K562 (cell line): ENCODE measurements at regions not wholly inside any gene's neighbourhood (a gene's known extent, or its start where the extent isn't known, plus 50 kb on each side); places are given as distances from the start of the nearest gene placed in this dataset.

Experiments
- ATAC-seq: fragments of 200-7000 bp; cut with Tn5 transposase; 3 replicates; pipeline ENCODE4 v1.9.1; 2020; ENCODE audit warnings: moderate library complexity
- BruUV-seq: library from RNA; stranded (reverse); fragments of 400-500 nt; replicated peaks from 2 replicates; lab custom pipeline; 2021; lab: Mats Ljungman, UMichigan
- CTCF ChIA-PET: fragments of 300-600 bp; formaldehyde crosslinking; extraction: SDS; loops from one replicate; lab custom pipeline; 2021; ENCODE audit warnings: low intra/inter-chr PET ratio; lab: Yijun Ruan, JAX
- POLR2A ChIA-PET: fragments of 300-600, 350-650 bp; sonication (Branson Sonifier 250); formaldehyde crosslinking; extraction: SDS; loops from one replicate; lab custom pipeline; 2021; ENCODE audit warnings: antibody characterized with exemption, inconsistent platforms; lab: Yijun Ruan, JAX
- DNase-seq, 4 experiments: peaks; one replicate each; pipeline versions ENCODE4 v3.0.0 to v3.0.0-alpha.2; 2011 to 2018; ENCODE audit warnings: low spot score in 3 of 4, mixed read lengths in 3 of 4; ENCODE audit errors: extremely low read depth in 1 of 4
- FAIRE-seq: peaks from 2 replicates; lab custom pipeline; 2011; peaks lifted over from hg19 to GRCh38; lab: Jason Lieb, UNC
- H2AFZ ChIP-seq: 2 replicates; pipeline ENCODE4 v1.6.0; 2011; ENCODE audit warnings: low read depth, low read length, control low read depth, inconsistent platforms
- H3K27ac ChIP-seq: fragments of 200-600 bp; 3 replicates; pipeline ENCODE4 v1.8.0; 2011; ENCODE audit warnings: low read depth, mild to moderate bottlenecking, control low read depth, inconsistent platforms, low read length, moderate library complexity, mixed read lengths; ENCODE audit errors: extremely low read depth
- H3K27me3 ChIP-seq, 2 experiments: fragments of 300-600 bp in 1 of 2; 2 replicates in 1 of 2; 3 replicates in 1 of 2; pipeline versions ENCODE4 v1.6.0 to v1.8.0; 2011; ENCODE audit warnings: inconsistent platforms in 2 of 2, low read length in 2 of 2, mild to moderate bottlenecking in 1 of 2, mixed read lengths in 1 of 2, moderate library complexity in 1 of 2; ENCODE audit not compliant: control insufficient read depth in 2 of 2, insufficient read depth in 2 of 2
- H3K36me3 ChIP-seq: fragments of 300-600 bp; 3 replicates; pipeline ENCODE4 v1.8.0; 2011; ENCODE audit warnings: mild to moderate bottlenecking, low read length, inconsistent platforms; ENCODE audit not compliant: control insufficient read depth, insufficient read depth
- H3K4me1 ChIP-seq, 2 experiments: fragments of 200-600 bp in 1 of 2; replicated peaks in 1 of 2; 2 replicates in 1 of 2; 3 replicates in 1 of 2; pipeline versions ENCODE4 v1.5.1 to v1.8.0; 2011; ENCODE audit warnings: inconsistent platforms in 2 of 2, low read length in 2 of 2, mild to moderate bottlenecking in 1 of 2, mixed read lengths in 1 of 2, moderate library complexity in 1 of 2; ENCODE audit not compliant: control insufficient read depth in 2 of 2, insufficient read depth in 2 of 2
- H3K4me2 ChIP-seq: 2 replicates; pipeline ENCODE4 v1.6.1; 2011; ENCODE audit warnings: low read length, control low read depth, inconsistent platforms, mixed read lengths; ENCODE audit not compliant: insufficient read depth
- H3K4me3 ChIP-seq: fragments of 200-600 bp; sonication (generic), shearing (Covaris generic); 2 replicates; pipeline ENCODE4 v1.5.1; 2016; ENCODE audit warnings: control low read depth, inconsistent platforms
- H3K79me2 ChIP-seq: fragments of 200-600 bp; 3 replicates; pipeline ENCODE4 v1.8.0; 2011; ENCODE audit warnings: low read length, inconsistent platforms; ENCODE audit not compliant: control insufficient read depth, insufficient read depth
- H3K9ac ChIP-seq, 2 experiments: 2 replicates each; pipeline versions ENCODE4 v1.6.0 to v1.6.1; 2011; ENCODE audit warnings: low read depth in 2 of 2, low read length in 2 of 2, control low read depth in 1 of 2, inconsistent platforms in 1 of 2, mild to moderate bottlenecking in 1 of 2, mixed read lengths in 1 of 2; ENCODE audit not compliant: insufficient read depth in 1 of 2
- H3K9me1 ChIP-seq: one replicate; pipeline ENCODE4 v1.6.0; 2011; ENCODE audit warnings: inconsistent platforms, mild to moderate bottlenecking, low read length, moderate library complexity; ENCODE audit not compliant: control insufficient read depth, insufficient read depth
- H3K9me3 ChIP-seq: replicated peaks from 2 replicates; pipeline ENCODE4 v1.5.1; 2011; ENCODE audit warnings: low read depth, low read length, inconsistent platforms; ENCODE audit not compliant: control insufficient read depth, insufficient read depth
- H4K20me1 ChIP-seq: replicated peaks from 2 replicates; pipeline ENCODE4 v1.6.1; 2011; ENCODE audit warnings: low read length, inconsistent platforms, mixed read lengths; ENCODE audit not compliant: control insufficient read depth, insufficient read depth
- BACH1 ChIP-seq: fragments of 200-800 bp; sonication (Bioruptor generic); IDR thresholded peaks from 2 replicates; pipeline ENCODE4 v1.6.1; 2016; ENCODE audit warnings: missing genetic modification characterization, missing compliant biosample characterization
- DLX4 ChIP-seq: fragments of 250-450 bp; sonication (Bioruptor Pico); IDR thresholded peaks from 2 replicates; pipeline ENCODE4 v1.6.1; 2021; ENCODE audit warnings: mild to moderate bottlenecking
- FOSL1 ChIP-seq: fragments of 200-800 bp; sonication (Bioruptor generic); conservative IDR thresholded peaks from 2 replicates; pipeline ENCODE4 v1.6.1; 2016; ENCODE audit warnings: missing genetic modification characterization, missing compliant biosample characterization
- FOXM1 ChIP-seq, 2 experiments: fragments of 450-650 bp in 1 of 2; sonication (generic) in 1 of 2; formaldehyde crosslinking in 1 of 2; IDR thresholded peaks; 2 replicates each; pipeline versions ENCODE4 v1.6.1 to v1.9.0; 2017 to 2022; ENCODE audit warnings: low read depth in 2 of 2, mild to moderate bottlenecking in 2 of 2, missing genetic modification reagents in 1 of 2, moderate library complexity in 1 of 2
- ID3 ChIP-seq, 2 experiments: fragments of 250-450 bp in 1 of 2; fragments of 450-650 bp in 1 of 2; sonication (Bioruptor Pico) in 1 of 2; IDR thresholded peaks; 2 replicates each; pipeline versions ENCODE4 v1.6.1 to v1.8.0; 2016 to 2021; ENCODE audit warnings: mild to moderate bottlenecking in 2 of 2, moderate library complexity in 2 of 2, missing compliant biosample characterization in 1 of 2, missing genetic modification characterization in 1 of 2
- JUND ChIP-seq, 2 experiments: IDR thresholded peaks; 2 replicates in 1 of 2; 3 replicates in 1 of 2; pipeline ENCODE4 v1.6.1; 2011; ENCODE audit warnings: borderline replicate concordance in 2 of 2, low read depth in 2 of 2, low read length in 2 of 2, improper control_type of control experiment in 1 of 2, missing biosample characterization in 1 of 2, missing genetic modification characterization in 1 of 2, missing genetic modification reagents in 1 of 2
- KDM1A ChIP-seq, 2 experiments: fragments of 450-650 bp; IDR thresholded peaks; 2 replicates each; pipeline ENCODE4 v1.6.1; 2016; ENCODE audit warnings: mild to moderate bottlenecking in 2 of 2
- MAZ ChIP-seq, 2 experiments: fragments of 450-650 bp in 1 of 2; sonication (generic) in 1 of 2; formaldehyde crosslinking; IDR thresholded peaks in 1 of 2; conservative IDR thresholded peaks in 1 of 2; 2 replicates each; pipeline versions ENCODE4 v1.4.0 to v1.5.0; 2020; ENCODE audit warnings: mild to moderate bottlenecking in 1 of 2, missing genetic modification reagents in 1 of 2
- MYC ChIP-seq, 2 experiments: fragments of 250-450 bp in 1 of 2; sonication (Bioruptor Pico) in 1 of 2; IDR thresholded peaks; 2 replicates each; pipeline versions ENCODE4 v1.5.1 to v1.6.1; 2012 to 2021; ENCODE audit warnings: low read depth in 2 of 2, borderline replicate concordance in 1 of 2, improper control_type of control experiment in 1 of 2, low read length in 1 of 2, mild to moderate bottlenecking in 1 of 2, moderate library complexity in 1 of 2
- NR4A1 ChIP-seq, 2 experiments: fragments of 250-450 bp in 1 of 2; fragments of 450-650 bp in 1 of 2; sonication (Bioruptor Pico) in 1 of 2; IDR thresholded peaks; 2 replicates each; pipeline versions ENCODE4 v1.4.0 to v1.6.1; 2016 to 2020; ENCODE audit warnings: mild to moderate bottlenecking in 2 of 2, missing compliant biosample characterization in 1 of 2, missing genetic modification characterization in 1 of 2, moderate library complexity in 1 of 2
- ZNF592 ChIP-seq: fragments of 450-650 bp; IDR thresholded peaks from 2 replicates; pipeline ENCODE4 v1.6.1; 2017; ENCODE audit warnings: antibody characterized with exemption, mild to moderate bottlenecking
- WGBS: fragments of 100-300 bp; shearing (Covaris generic); methylation state at CpG from one replicate; pipeline ENCODE4 v1.1.6; 2016; ENCODE audit warnings: low coverage, mixed read lengths; ENCODE audit not compliant: insufficient coverage; ENCODE audit errors: missing lambda C conversion rate; 5-methylcytosine and 5-hydroxymethylcytosine counted together
- in situ Hi-C: fragments of 300-500 bp; cut with MboI; formaldehyde crosslinking; loops from 4 replicates; pipeline ENCODE4 v1.15.0; 2018; ENCODE audit warnings: inconsistent platforms, mixed read lengths
- intact Hi-C: fragments of 100-400 bp; cut with micrococcal nuclease; formaldehyde crosslinking; loops from 2 replicates; pipeline ENCODE4 v1.14.2; 2022

GRCh38 chr15:58329781-58330671, 101.8 kb upstream of the LIPC start:
- H3K4me2 ChIP-seq, result peak overlapping the region; percentile 76
- H3K79me2 ChIP-seq, result no peaks in the 10 kb centered on the region
- FAIRE-seq, result no peak
- no peaks in the 10 kb centered on the region for H3K9me1 ChIP-seq
- H3K9ac ChIP-seq, result peak overlapping the region; percentile 81 to 85
- no peaks in the 10 kb centered on the region for H3K27me3 ChIP-seq
- POLR2A ChIA-PET, result interaction anchor here (1.2 kb wide), 1 partner anchor 63 kb away, joined by 3 read pairs; no protein-coding TSS in a partner anchor
- WGBS, result 41% methylated on average over 13 of the region's 13 CpGs
- H3K36me3 ChIP-seq, result no peaks in the 10 kb centered on the region
- DNase-seq, result no peak
- in situ Hi-C loops (no loop called here), intact Hi-C loops (no loop called here)
- peak overlapping the region; percentile 77 for H2AFZ ChIP-seq
- H3K27ac ChIP-seq, result peak overlapping the region; percentile 96
- CTCF ChIA-PET, result no interaction called here
- ATAC-seq, result peak; percentile 4; the same call in 1 of the 3 replicates
- H3K9me3 ChIP-seq, result peaks cover 11% of the 10 kb centered on the region
- H3K4me3 ChIP-seq, result no peak overlapping the region
- BruUV-seq, result no TSS peak
- no peaks in the 10 kb centered on the region for H4K20me1 ChIP-seq
- H3K4me1 ChIP-seq, result peaks cover 18 to 38% of the 10 kb centered on the region in 2 experiments
- TF ChIP-seq MYC (IDR thresholded peaks at IDR 0.05; ENCODE audit: low read depth, low read length) (0 out of 2 replicates have a peak, but pooled peaks have one; percentile 10), MYC (CRISPR knock-in tag; IDR thresholded peaks at IDR 0.05; ENCODE audit: borderline replicate concordance, low read depth) (no peak), DLX4 (CRISPR knock-in tag) (no peak), ZNF592 (peak; percentile 51), MAZ (CRISPR knock-in tag; conservative IDR thresholded peaks at IDR 0.05 in 1 of 2, IDR thresholded peaks at IDR 0.05 in 1 of 2) (peak in 1 of 2 experiments; percentile 33; a peak in 1 of 4 replicates), KDM1A (IDR thresholded peaks at IDR 0.05) (peak in 1 of 2 experiments; percentile 25; a peak in 1 of 4 replicates), FOSL1 (tag) (0 out of 2 replicates have a peak, but pooled peaks have one; percentile 3), BACH1 (peak; percentile 46; the same call in 1 of the 2 replicates), ID3 (CRISPR knock-in tag; IDR thresholded peaks at IDR 0.05) (no peak), ID3 (tag; IDR thresholded peaks at IDR 0.05) (0 out of 2 replicates have a peak, but pooled peaks have one; percentile 19), JUND (IDR thresholded peaks at IDR 0.05; ENCODE audit: borderline replicate concordance, low read depth, low read length) (no peak), JUND (tag; IDR thresholded peaks at IDR 0.05; ENCODE audit: borderline replicate concordance, low read depth, low read length) (no peak), NR4A1 (CRISPR knock-in tag; IDR thresholded peaks at IDR 0.05) (no peak), NR4A1 (tag; IDR thresholded peaks at IDR 0.05) (peak; percentile 20; the same call in 1 of the 2 replicates), FOXM1 (IDR thresholded peaks at IDR 0.05; ENCODE audit: low read depth) (no peak), FOXM1 (CRISPR knock-in tag; IDR thresholded peaks at IDR 0.05; ENCODE audit: low read depth) (no peak)
